SH-SY5Y (cell line): ENCODE measurements at regions not wholly inside any gene's neighbourhood (a gene's known extent, or its start where the extent isn't known, plus 50 kb on each side); places are given as distances from the start of the nearest gene placed in this dataset.

Source experiments
- GATA2 ChIP-seq: IDR thresholded peaks from 2 replicates; pipeline ENCODE4 v1.6.1; 2011; ENCODE audit warnings: mild to moderate bottlenecking, low read depth, low read length
- GATA3 ChIP-seq: IDR thresholded peaks from 2 replicates; pipeline ENCODE4 v1.6.1; 2011; ENCODE audit warnings: low read depth, mild to moderate bottlenecking, low read length, moderate library complexity

DNA sequence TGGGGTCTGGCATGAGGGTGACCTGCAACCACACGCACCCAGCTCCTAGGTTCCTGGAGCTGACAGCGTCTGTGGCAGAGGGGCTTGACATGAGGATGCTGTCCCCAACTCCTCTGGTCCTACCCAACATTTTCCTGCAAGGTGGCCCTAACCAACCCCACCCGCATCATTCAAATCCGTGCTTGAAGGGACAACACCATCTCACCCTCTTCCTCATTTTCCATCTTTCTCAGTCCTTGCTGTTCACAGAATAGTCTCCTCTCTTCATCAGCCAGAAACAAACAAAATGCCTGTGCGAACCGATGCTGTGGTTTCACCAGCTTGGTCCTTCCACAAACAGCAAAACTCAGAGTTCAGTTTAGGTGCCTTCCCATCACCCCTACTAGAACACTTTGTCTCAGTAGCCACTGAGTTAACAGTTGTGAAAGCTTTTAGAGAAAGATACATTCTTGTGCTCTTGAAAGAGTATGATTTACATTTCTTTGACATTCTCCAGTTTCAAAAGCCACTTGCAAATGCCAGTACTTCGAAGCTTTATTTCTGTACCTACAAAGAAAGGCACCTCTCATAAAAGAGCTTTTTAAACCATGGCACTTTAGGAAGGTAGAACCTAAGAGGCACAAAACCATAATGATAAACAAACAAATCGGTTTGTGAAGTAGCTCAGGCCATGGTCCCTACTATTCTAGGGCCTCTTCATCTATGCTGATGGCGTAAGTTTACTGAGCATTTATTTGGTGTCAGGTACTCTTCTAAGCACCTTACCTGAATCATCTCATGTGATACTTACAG lies 360.1 kb downstream of the SHQ1 start:
- TF ChIP-seq GATA2 (no peak), GATA3 (no peak)
